CD14-positive monocyte (primary cell): ENCODE measurements at regions not wholly inside any gene's neighbourhood (a gene's known extent, or its start where the extent isn't known, plus 50 kb on each side); places are given as distances from the start of the nearest gene placed in this dataset.

Experiments used
- DNase-seq, 3 donors: peaks; one replicate each; pipeline ENCODE4 v3.0.0-alpha.2; 2011 to 2022
- H2AFZ ChIP-seq: 2 replicates; pipeline ENCODE4 v1.6.0; 2012; ENCODE audit warnings: mild to moderate bottlenecking, low read depth, low read length, inconsistent platforms; ENCODE audit not compliant: insufficient read depth, poor library complexity, severe bottlenecking
- H3K27ac ChIP-seq, 2 donors: 1 replicate in 1 of 2; 2 replicates in 1 of 2; pipeline ENCODE4 v1.5.1; 2012 to 2013; ENCODE audit warnings: low read length in 2 of 2, control low read depth in 1 of 2, inconsistent platforms in 1 of 2, low read depth in 1 of 2, mild to moderate bottlenecking in 1 of 2
- H3K27me3 ChIP-seq, 2 donors: one replicate each; pipeline versions ENCODE4 v1.6.0 to v1.6.1; 2011 to 2013; ENCODE audit warnings: low read length in 2 of 2; ENCODE audit not compliant: control insufficient read depth in 2 of 2, insufficient read depth in 2 of 2
- H3K36me3 ChIP-seq, 2 donors: replicated peaks in 1 of 2; 1 replicate in 1 of 2; 2 replicates in 1 of 2; pipeline versions ENCODE4 v1.5.1 to v1.6.1; 2012 to 2013; ENCODE audit warnings: low read length in 2 of 2, control low read depth in 1 of 2, inconsistent platforms in 1 of 2, mild to moderate bottlenecking in 1 of 2; ENCODE audit not compliant: insufficient read depth in 2 of 2, control insufficient read depth in 1 of 2
- H3K4me1 ChIP-seq, 2 donors: 1 replicate in 1 of 2; 2 replicates in 1 of 2; pipeline versions ENCODE4 v1.5.1 to v1.6.1; 2012 to 2013; ENCODE audit warnings: low read length in 2 of 2, control low read depth in 1 of 2, inconsistent platforms in 1 of 2, mild to moderate bottlenecking in 1 of 2, moderate library complexity in 1 of 2; ENCODE audit not compliant: insufficient read depth in 2 of 2, control insufficient read depth in 1 of 2
- H3K4me2 ChIP-seq: replicated peaks from 2 replicates; pipeline ENCODE3; 2012; ENCODE audit warnings: low read length, moderate library complexity, mild to moderate bottlenecking; ENCODE audit not compliant: poor library complexity, severe bottlenecking; ENCODE audit errors: extremely low read depth
- H3K4me3 ChIP-seq, 3 experiments: fragments of 200-600 bp in 1 of 3; sonication (generic) in 1 of 3; replicated peaks in 1 of 3; 1 replicate in 2 of 3; 2 replicates in 1 of 3; pipeline ENCODE4 v1.5.1; 2011 to 2013; ENCODE audit warnings: low read length in 3 of 3, mild to moderate bottlenecking in 3 of 3, control low read depth in 2 of 3, low read depth in 2 of 3, inconsistent platforms in 1 of 3, moderate library complexity in 1 of 3
- H3K79me2 ChIP-seq: 2 replicates; pipeline ENCODE4 v1.6.0; 2012; ENCODE audit warnings: mild to moderate bottlenecking, control low read depth, inconsistent platforms, low read length, moderate library complexity; ENCODE audit not compliant: insufficient read depth
- H3K9ac ChIP-seq: 2 replicates; pipeline ENCODE4 v1.6.0; 2017; ENCODE audit warnings: low read length, mild to moderate bottlenecking; ENCODE audit not compliant: insufficient read depth, poor library complexity, severe bottlenecking
- H3K9me3 ChIP-seq, 2 donors: replicated peaks in 1 of 2; 1 replicate in 1 of 2; 2 replicates in 1 of 2; pipeline versions ENCODE4 v1.5.1 to v1.6.1; 2012 to 2013; ENCODE audit warnings: low read length in 2 of 2, control low read depth in 1 of 2; ENCODE audit not compliant: control insufficient read depth in 1 of 2, insufficient read depth in 1 of 2
- H4K20me1 ChIP-seq: 2 replicates; pipeline ENCODE4 v1.6.0; 2012; ENCODE audit warnings: mild to moderate bottlenecking, low read length, control low read depth, moderate library complexity; ENCODE audit not compliant: insufficient read depth
- H3K27ac Mint-ChIP-seq, 7 donors: one replicate each; pipeline ENCODE4 v1.8.0; 2020; ENCODE audit warnings: mild to moderate bottlenecking in 7 of 7, mixed read lengths in 7 of 7, moderate library complexity in 6 of 7, inconsistent platforms in 2 of 7
- H3K27me3 Mint-ChIP-seq, 3 donors: one replicate each; pipeline ENCODE4 v1.8.0; 2021 to 2022; ENCODE audit warnings: low read depth in 3 of 3, mild to moderate bottlenecking in 3 of 3, mixed read lengths in 3 of 3, moderate library complexity in 3 of 3, inconsistent platforms in 1 of 3
- H3K36me3 Mint-ChIP-seq, 2 donors: one replicate each; pipeline ENCODE4 v1.8.0; 2020; ENCODE audit warnings: mixed read lengths in 2 of 2, inconsistent platforms in 1 of 2, mild to moderate bottlenecking in 1 of 2
- H3K4me1 Mint-ChIP-seq: one replicate; pipeline ENCODE4 v1.8.0; 2020; ENCODE audit warnings: mild to moderate bottlenecking, mixed read lengths
- H3K4me3 Mint-ChIP-seq, 2 donors: one replicate each; pipeline ENCODE4 v1.8.0; 2020; ENCODE audit warnings: mild to moderate bottlenecking in 2 of 2, mixed read lengths in 2 of 2, moderate library complexity in 1 of 2
- H3K9me3 Mint-ChIP-seq, 7 donors: one replicate each; pipeline ENCODE4 v1.8.0; 2020 to 2022; ENCODE audit warnings: mixed read lengths in 7 of 7, mild to moderate bottlenecking in 6 of 7, moderate library complexity in 6 of 7, inconsistent platforms in 2 of 7
- CTCF ChIP-seq: fragments of 200-600 bp; IDR thresholded peaks from one replicate; pipeline ENCODE4 v1.8.0; 2022; ENCODE audit warnings: antibody characterized with exemption, mild to moderate bottlenecking
- WGBS: methylation state at CpG from one replicate; pipeline ENCODE4 v1.1.5; 2013; ENCODE audit warnings: missing lambda C conversion rate; ENCODE audit not compliant: insufficient coverage; 5-methylcytosine and 5-hydroxymethylcytosine counted together
- intact Hi-C, 2 donors: fragments of 100-400 bp; cut with micrococcal nuclease; formaldehyde crosslinking; loops; one replicate each; pipeline versions ENCODE4 v1.15.0 to v1.15.1; 2023

DNA sequence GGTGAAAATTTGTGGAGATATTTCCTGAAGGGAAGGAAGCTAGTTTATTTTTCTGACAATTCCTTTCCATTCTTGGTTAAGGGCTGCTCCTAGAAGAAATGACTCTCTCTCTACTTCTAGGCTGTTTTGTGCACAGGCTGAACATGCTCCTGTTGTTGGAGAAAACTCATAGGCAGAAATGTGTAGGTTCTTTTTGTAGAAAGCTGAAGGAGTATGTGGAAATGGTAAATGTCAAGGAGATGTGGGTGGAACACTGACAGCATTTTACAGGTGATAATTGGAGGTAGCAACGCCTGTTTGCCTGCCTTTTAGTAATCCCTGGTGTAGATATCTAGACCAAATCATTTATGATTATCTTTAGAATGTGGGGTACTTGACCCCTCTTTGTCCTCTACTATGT is 322.2 kb upstream of the TBC1D5 start:
- H3K27me3 ChIP-seq: no peaks in the 10 kb centered on the region
- no peak for TF ChIP-seq CTCF
- Mint-ChIP-seq H3K27me3 (peaks cover 0 to 2% (median 0%) of the 10 kb centered on the region in 3 donors), H3K4me1 (no peaks in the 10 kb centered on the region), H3K4me3 (no peak overlapping the region), H3K36me3 (no peaks in the 10 kb centered on the region), H3K9me3 (peaks cover 0 to 9% (median 2%) of the 10 kb centered on the region in 7 donors), H3K27ac (no peak overlapping the region)
- DNase-seq: no peak
- no peaks in the 10 kb centered on the region for H4K20me1 ChIP-seq
- H3K27ac ChIP-seq: no peak overlapping the region
- H3K4me1 ChIP-seq: no peaks in the 10 kb centered on the region
- intact Hi-C loops: no loop called here
- no peak overlapping the region for H3K9ac ChIP-seq
- H3K79me2 ChIP-seq: no peaks in the 10 kb centered on the region
- no peak overlapping the region for H2AFZ ChIP-seq
- no peaks in the 10 kb centered on the region for H3K36me3 ChIP-seq
- no peak overlapping the region for H3K4me2 ChIP-seq
- no CpG with 5 or more reads among the region's 1 CpG for WGBS
- H3K9me3 ChIP-seq: no peaks in the 10 kb centered on the region
- no peak overlapping the region for H3K4me3 ChIP-seq

DNA sequence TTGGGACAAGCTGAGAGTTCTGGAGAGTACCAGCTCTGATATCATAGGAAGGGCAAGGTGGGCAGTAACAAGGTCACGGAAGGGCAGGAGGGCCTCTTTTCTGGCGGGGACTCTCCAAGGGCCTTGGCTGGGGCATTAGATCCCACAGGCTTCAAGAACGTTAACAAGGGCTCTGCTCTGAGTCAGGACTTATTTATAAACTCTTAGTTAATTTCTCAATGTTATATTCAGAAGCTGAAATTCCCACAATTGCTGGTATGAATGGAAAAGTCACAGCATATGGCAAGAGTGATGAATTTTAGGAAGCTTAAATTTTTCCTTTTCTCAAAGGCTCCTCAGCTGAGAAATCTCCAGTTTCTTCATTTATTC is 320.2 kb upstream of the TBC1D5 start:
- H3K79me2 ChIP-seq: no peaks in the 10 kb centered on the region
- H3K4me1 ChIP-seq: no peaks in the 10 kb centered on the region
- Mint-ChIP-seq H3K4me1 (no peaks in the 10 kb centered on the region), H3K4me3 (no peak overlapping the region), H3K27me3 (peaks cover 0 to 2% (median 0%) of the 10 kb centered on the region in 3 donors), H3K27ac (no peak overlapping the region), H3K9me3 (peaks cover 0 to 9% (median 0%) of the 10 kb centered on the region in 7 donors), H3K36me3 (no peaks in the 10 kb centered on the region)
- intact Hi-C loops: no loop called here
- H3K27me3 ChIP-seq: no peaks in the 10 kb centered on the region
- H3K4me3 ChIP-seq: no peak overlapping the region
- DNase-seq: no peak
- no peak overlapping the region for H3K9ac ChIP-seq
- no peaks in the 10 kb centered on the region for H3K36me3 ChIP-seq
- no peaks in the 10 kb centered on the region for H3K9me3 ChIP-seq
- 85% methylated on average over 2 of the region's 3 CpGs for WGBS
- no peaks in the 10 kb centered on the region for H4K20me1 ChIP-seq
- no peak for TF ChIP-seq CTCF
- H2AFZ ChIP-seq: no peak overlapping the region
- no peak overlapping the region for H3K27ac ChIP-seq
- no peak overlapping the region for H3K4me2 ChIP-seq
